IPS-18a (cell line): ENCODE measurements at regions not wholly inside any gene's neighbourhood (a gene's known extent, or its start where the extent isn't known, plus 50 kb on each side); places are given as distances from the start of the nearest gene placed in this dataset.

ENCODE experiments used
- H3K27ac ChIP-seq: one replicate; pipeline ENCODE4 v1.5.1; 2013; ENCODE audit warnings: low read length
- H3K27me3 ChIP-seq: one replicate; pipeline ENCODE4 v1.6.1; 2013; ENCODE audit warnings: mild to moderate bottlenecking, low read length; ENCODE audit not compliant: control insufficient read depth, insufficient read depth
- H3K36me3 ChIP-seq: one replicate; pipeline ENCODE4 v1.6.1; 2013; ENCODE audit warnings: low read depth, low read length; ENCODE audit not compliant: control insufficient read depth
- H3K4me1 ChIP-seq: one replicate; pipeline ENCODE4 v1.6.1; 2013; ENCODE audit warnings: low read depth, low read length; ENCODE audit not compliant: control insufficient read depth
- H3K4me3 ChIP-seq: one replicate; pipeline ENCODE4 v1.5.1; 2013; ENCODE audit warnings: low read length
- H3K9ac ChIP-seq: one replicate; pipeline ENCODE4 v1.6.1; 2013; ENCODE audit warnings: mild to moderate bottlenecking, low read length, moderate library complexity
- H3K9me3 ChIP-seq: one replicate; pipeline ENCODE4 v1.6.1; 2013; ENCODE audit warnings: low read depth, low read length; ENCODE audit not compliant: control insufficient read depth

- no peak overlapping the region for H3K9ac ChIP-seq
- peaks cover 8% of the 10 kb centered on the region for H3K4me1 ChIP-seq
- H3K27me3 ChIP-seq, result no peaks in the 10 kb centered on the region
- no peak overlapping the region for H3K4me3 ChIP-seq
- no peaks in the 10 kb centered on the region for H3K9me3 ChIP-seq
- no peak overlapping the region for H3K27ac ChIP-seq
- no peaks in the 10 kb centered on the region for H3K36me3 ChIP-seq
Observed at GRCh38 chr4:120636120-120636630, 286.4 kb downstream of the PRDM5 start.

- Histone ChIP-seq H3K9me3 (no peaks in the 10 kb centered on the region), H3K27me3 (no peaks in the 10 kb centered on the region), H3K27ac (no peak overlapping the region), H3K4me1 (peaks cover 8% of the 10 kb centered on the region), H3K36me3 (no peaks in the 10 kb centered on the region), H3K4me3 (no peak overlapping the region), H3K9ac (no peak overlapping the region)
Observed at GRCh38 chr4:120633810-120634209, 288.7 kb downstream of the PRDM5 start.

- H3K9ac ChIP-seq, result no peak overlapping the region
- no peak overlapping the region for H3K4me3 ChIP-seq
- peaks cover 8% of the 10 kb centered on the region for H3K4me1 ChIP-seq
- H3K9me3 ChIP-seq, result no peaks in the 10 kb centered on the region
- no peaks in the 10 kb centered on the region for H3K27me3 ChIP-seq
- no peak overlapping the region for H3K27ac ChIP-seq
- H3K36me3 ChIP-seq, result no peaks in the 10 kb centered on the region
Observed at GRCh38 chr4:120630427-120630826, 292.1 kb downstream of the PRDM5 start.

- H3K36me3 ChIP-seq, result no peaks in the 10 kb centered on the region
- no peak overlapping the region for H3K4me3 ChIP-seq
- no peaks in the 10 kb centered on the region for H3K9me3 ChIP-seq
- no peak overlapping the region for H3K9ac ChIP-seq
- H3K27me3 ChIP-seq, result no peaks in the 10 kb centered on the region
- peaks cover 3% of the 10 kb centered on the region for H3K4me1 ChIP-seq
- no peak overlapping the region for H3K27ac ChIP-seq
Observed at GRCh38 chr4:120629546-120630108, 292.9 kb downstream of the PRDM5 start.

- Histone ChIP-seq H3K9ac (no peak overlapping the region), H3K9me3 (no peaks in the 10 kb centered on the region), H3K4me1 (no peaks in the 10 kb centered on the region), H3K27me3 (no peaks in the 10 kb centered on the region), H3K36me3 (no peaks in the 10 kb centered on the region), H3K4me3 (no peak overlapping the region), H3K27ac (no peak overlapping the region)
Observed at GRCh38 chr4:120622601-120623000, 299.9 kb downstream of the PRDM5 start.

- H3K27ac ChIP-seq, result no peak overlapping the region
- no peaks in the 10 kb centered on the region for H3K36me3 ChIP-seq
- no peaks in the 10 kb centered on the region for H3K27me3 ChIP-seq
- no peak overlapping the region for H3K9ac ChIP-seq
- H3K4me1 ChIP-seq, result no peaks in the 10 kb centered on the region
- no peak overlapping the region for H3K4me3 ChIP-seq
- no peaks in the 10 kb centered on the region for H3K9me3 ChIP-seq
Observed at GRCh38 chr4:120617171-120617570, 305.4 kb downstream of the PRDM5 start.

- H3K36me3 ChIP-seq, result no peaks in the 10 kb centered on the region
- H3K4me3 ChIP-seq, result no peak overlapping the region
- no peaks in the 10 kb centered on the region for H3K9me3 ChIP-seq
- H3K27me3 ChIP-seq, result no peaks in the 10 kb centered on the region
- H3K27ac ChIP-seq, result no peak overlapping the region
- H3K4me1 ChIP-seq, result no peaks in the 10 kb centered on the region
- no peak overlapping the region for H3K9ac ChIP-seq
Observed at GRCh38 chr4:120616041-120616440, 306.5 kb downstream of the PRDM5 start.

- H3K9ac ChIP-seq, result no peak overlapping the region
- H3K27me3 ChIP-seq, result no peaks in the 10 kb centered on the region
- no peak overlapping the region for H3K4me3 ChIP-seq
- no peak overlapping the region for H3K27ac ChIP-seq
- H3K36me3 ChIP-seq, result no peaks in the 10 kb centered on the region
- H3K4me1 ChIP-seq, result no peaks in the 10 kb centered on the region
- H3K9me3 ChIP-seq, result no peaks in the 10 kb centered on the region
Observed at GRCh38 chr4:120613778-120614177, 308.7 kb downstream of the PRDM5 start.

GRCh38 chr4:120611092-120611491 is 311.4 kb downstream of the PRDM5 start:
- Histone ChIP-seq H3K36me3 (no peaks in the 10 kb centered on the region), H3K9ac (no peak overlapping the region), H3K4me1 (no peaks in the 10 kb centered on the region), H3K4me3 (no peak overlapping the region), H3K9me3 (peaks cover 4% of the 10 kb centered on the region), H3K27ac (no peak overlapping the region), H3K27me3 (no peaks in the 10 kb centered on the region)

- Histone ChIP-seq H3K27ac (no peak overlapping the region), H3K9ac (no peak overlapping the region), H3K36me3 (no peaks in the 10 kb centered on the region), H3K4me1 (no peaks in the 10 kb centered on the region), H3K27me3 (no peaks in the 10 kb centered on the region), H3K4me3 (no peak overlapping the region), H3K9me3 (no peaks in the 10 kb centered on the region)
Observed at GRCh38 chr4:120591038-120591437, 331.5 kb downstream of the PRDM5 start.

- no peak overlapping the region for H3K9ac ChIP-seq
- no peaks in the 10 kb centered on the region for H3K27me3 ChIP-seq
- H3K4me3 ChIP-seq, result no peak overlapping the region
- H3K4me1 ChIP-seq, result no peaks in the 10 kb centered on the region
- no peaks in the 10 kb centered on the region for H3K36me3 ChIP-seq
- H3K27ac ChIP-seq, result no peak overlapping the region
- H3K9me3 ChIP-seq, result no peaks in the 10 kb centered on the region
Observed at GRCh38 chr4:120589787-120590186, 332.7 kb downstream of the PRDM5 start.

GRCh38 chr4:120568731-120569130 is 353.8 kb downstream of the PRDM5 start:
- H3K4me3 ChIP-seq, result no peak overlapping the region
- no peaks in the 10 kb centered on the region for H3K36me3 ChIP-seq
- no peaks in the 10 kb centered on the region for H3K4me1 ChIP-seq
- no peak overlapping the region for H3K9ac ChIP-seq
- no peaks in the 10 kb centered on the region for H3K27me3 ChIP-seq
- H3K9me3 ChIP-seq, result no peaks in the 10 kb centered on the region
- H3K27ac ChIP-seq, result no peak overlapping the region
